Right atrium auricular region (tissue), 2 donors: ENCODE measurements at regions not wholly inside any gene's neighbourhood (a gene's known extent, or its start where the extent isn't known, plus 50 kb on each side); places are given as distances from the start of the nearest gene placed in this dataset.

Source experiments
- DNase-seq: peaks from one replicate; pipeline ENCODE4 v3.0.0-alpha.2; 2019; ENCODE audit warnings: low spot score
- H3K27ac ChIP-seq, 2 donors: fragments of 200-600 bp; sonication (generic); 1 replicate in 1 of 2; 2 replicates in 1 of 2; pipeline ENCODE4 v1.5.1; 2016 to 2019
- H3K27me3 ChIP-seq, 2 donors: fragments of 200-600 bp; sonication (generic); one replicate each; pipeline versions ENCODE4 v1.5.1 to v1.6.0; 2017 to 2019
- H3K36me3 ChIP-seq: fragments of 200-600 bp; sonication (generic); one replicate; pipeline ENCODE4 v1.5.1; 2016
- H3K4me1 ChIP-seq, 2 donors: fragments of 200-600 bp; sonication (generic); one replicate each; pipeline versions ENCODE4 v1.5.1 to v1.6.0; 2017 to 2019
- H3K4me3 ChIP-seq, 2 donors: fragments of 200-600 bp; sonication (generic); 1 replicate in 1 of 2; 2 replicates in 1 of 2; pipeline ENCODE4 v1.5.1; 2017 to 2019; ENCODE audit warnings: mild to moderate bottlenecking in 1 of 2, moderate library complexity in 1 of 2
- H3K9me3 ChIP-seq, 2 donors: fragments of 200-600 bp; sonication (generic); one replicate each; pipeline ENCODE4 v1.5.1; 2019
- CTCF ChIP-seq, 2 donors: fragments of 200-600 bp; sonication (generic); IDR thresholded peaks; one replicate each; pipeline ENCODE4 v1.5.1; 2019; ENCODE audit warnings: antibody characterized with exemption in 2 of 2

DNA sequence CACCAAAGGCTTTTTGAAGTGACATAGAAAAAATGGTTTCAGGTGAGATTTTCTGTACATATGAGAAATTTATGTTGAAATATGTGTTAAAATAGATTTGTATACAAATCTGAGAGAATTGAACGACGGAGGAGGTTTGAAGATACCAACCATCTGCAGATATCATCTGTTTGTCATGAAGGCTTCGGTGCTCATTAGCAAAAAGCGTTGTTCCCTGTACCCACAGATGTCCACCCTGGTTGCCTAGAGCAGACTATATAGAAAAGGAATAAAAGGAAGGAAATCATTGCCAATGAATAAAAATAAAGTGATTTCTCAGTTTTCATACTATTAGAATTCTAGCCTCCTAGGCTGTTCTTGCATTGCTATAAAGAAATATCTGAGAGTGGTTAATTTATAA is 2262.8 kb upstream of the ACO1 start:
- no peak for DNase-seq
- Histone ChIP-seq H3K4me3 (no peak overlapping the region), H3K27ac (no peak overlapping the region), H3K27me3 (no peaks in the 10 kb centered on the region), H3K9me3 (no peaks in the 10 kb centered on the region), H3K36me3 (no peaks in the 10 kb centered on the region), H3K4me1 (no peaks in the 10 kb centered on the region)
- TF ChIP-seq CTCF (IDR thresholded peaks at IDR 0.05) = no peak

- H3K27me3 ChIP-seq = no peaks in the 10 kb centered on the region
- no peaks in the 10 kb centered on the region for H3K36me3 ChIP-seq
- no peaks in the 10 kb centered on the region for H3K4me1 ChIP-seq
- H3K27ac ChIP-seq = no peak overlapping the region
- no peak for TF ChIP-seq CTCF (IDR thresholded peaks at IDR 0.05)
- H3K9me3 ChIP-seq = no peaks in the 10 kb centered on the region
- DNase-seq = no peak
- no peak overlapping the region for H3K4me3 ChIP-seq
Observed at GRCh38 chr9:30125881-30126280, 2258.6 kb upstream of the ACO1 start.

- DNase-seq = no peak
- Histone ChIP-seq H3K36me3 (no peaks in the 10 kb centered on the region), H3K9me3 (no peaks in the 10 kb centered on the region), H3K4me1 (no peaks in the 10 kb centered on the region), H3K4me3 (no peak overlapping the region), H3K27me3 (no peaks in the 10 kb centered on the region), H3K27ac (no peak overlapping the region)
- TF ChIP-seq CTCF (IDR thresholded peaks at IDR 0.05) = no peak
Observed at GRCh38 chr9:30127371-30127770, 2257.1 kb upstream of the ACO1 start.

DNA sequence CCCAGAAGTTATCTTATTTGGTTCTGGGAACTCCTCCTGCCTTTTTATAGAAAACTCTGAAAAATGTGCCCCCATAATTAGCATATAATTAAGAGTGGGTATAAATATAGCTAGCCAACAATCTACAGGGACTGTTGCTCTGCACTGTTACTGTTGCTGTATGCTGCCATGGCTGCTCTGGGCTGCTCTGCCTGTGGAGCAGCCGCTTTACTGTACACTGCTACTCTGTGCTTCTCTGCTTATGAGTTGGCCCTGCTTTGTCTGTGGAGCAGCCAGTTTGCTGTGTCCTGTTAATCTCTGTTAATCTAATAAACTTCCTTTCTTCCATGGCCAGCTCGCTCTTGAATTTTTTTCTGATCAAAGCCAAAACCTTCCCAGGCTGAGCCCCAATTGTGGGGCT is 2244.0 kb upstream of the ACO1 start:
- Histone ChIP-seq H3K27me3 (no peaks in the 10 kb centered on the region), H3K27ac (no peak overlapping the region), H3K9me3 (no peaks in the 10 kb centered on the region), H3K36me3 (no peaks in the 10 kb centered on the region), H3K4me3 (no peak overlapping the region), H3K4me1 (no peaks in the 10 kb centered on the region)
- DNase-seq = no peak
- no peak for TF ChIP-seq CTCF (IDR thresholded peaks at IDR 0.05)

- Histone ChIP-seq H3K4me1 (no peaks in the 10 kb centered on the region), H3K27me3 (no peaks in the 10 kb centered on the region), H3K9me3 (peaks cover 0 to 4% of the 10 kb centered on the region in 2 donors), H3K4me3 (no peak overlapping the region), H3K27ac (no peak overlapping the region), H3K36me3 (no peaks in the 10 kb centered on the region)
- no peak for DNase-seq
- no peak for TF ChIP-seq CTCF (IDR thresholded peaks at IDR 0.05)
Observed at GRCh38 chr9:30160570-30160969, 2223.9 kb upstream of the ACO1 start.

DNA sequence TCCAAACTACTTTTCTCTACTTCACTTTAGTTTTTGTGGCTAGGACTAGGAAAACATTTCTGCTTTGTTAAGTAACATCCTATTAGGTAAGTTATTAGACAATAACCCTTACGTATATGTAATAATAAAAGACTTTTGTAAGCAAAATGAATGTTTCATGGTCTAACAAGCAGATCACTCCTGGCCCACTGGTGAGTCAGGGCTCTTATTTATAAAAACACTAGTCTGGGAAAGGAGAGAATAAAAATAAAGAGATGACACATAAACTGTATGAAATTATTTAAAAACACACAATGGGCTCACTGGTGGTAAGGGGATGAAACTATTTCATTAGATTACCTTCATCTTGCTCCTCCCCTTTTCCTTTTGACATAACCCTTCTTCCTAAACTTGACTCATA is 2212.2 kb upstream of the ACO1 start:
- no peak overlapping the region for H3K27ac ChIP-seq
- H3K27me3 ChIP-seq = no peaks in the 10 kb centered on the region
- no peak overlapping the region for H3K4me3 ChIP-seq
- H3K9me3 ChIP-seq = peaks cover 0 to 8% of the 10 kb centered on the region in 2 donors
- H3K4me1 ChIP-seq = no peaks in the 10 kb centered on the region
- no peak for TF ChIP-seq CTCF (IDR thresholded peaks at IDR 0.05)
- H3K36me3 ChIP-seq = no peaks in the 10 kb centered on the region
- DNase-seq = no peak
